HEK293 (cell line): ENCODE measurements at regions not wholly inside any gene's neighbourhood (a gene's known extent, or its start where the extent isn't known, plus 50 kb on each side); places are given as distances from the start of the nearest gene placed in this dataset.

Experiments
- CTCF ChIA-PET: fragments of 350-600 bp; formaldehyde crosslinking; extraction: SDS; loops from one replicate; lab custom pipeline; 2021; ENCODE audit warnings: antibody characterized with exemption; lab: Yijun Ruan, JAX
- POLR2A ChIA-PET: fragments of 300-600 bp; formaldehyde crosslinking; extraction: SDS; loops from one replicate; lab custom pipeline; 2020; ENCODE audit warnings: antibody characterized with exemption, inconsistent platforms; lab: Yijun Ruan, JAX
- H3K27ac ChIP-seq: fragments of 200-500 bp; sonication (Bioruptor generic); 2 replicates; pipeline ENCODE4 v1.5.1; 2014; ENCODE audit warnings: low read depth, low read length, control low read depth, inconsistent platforms; ENCODE audit errors: extremely low read depth
- H3K36me3 ChIP-seq, 2 experiments: fragments of 200-500 bp in 1 of 2; sonication (Bioruptor generic) in 1 of 2; 1 replicate in 1 of 2; 2 replicates in 1 of 2; pipeline ENCODE4 v1.5.1; 2014 to 2017; ENCODE audit warnings: inconsistent platforms in 2 of 2, low read length in 2 of 2; ENCODE audit not compliant: control insufficient read depth in 2 of 2, insufficient read depth in 1 of 2
- H3K4me1 ChIP-seq: fragments of 200-500 bp; sonication (Bioruptor generic); 2 replicates; pipeline ENCODE4 v1.5.1; 2014; ENCODE audit warnings: mild to moderate bottlenecking, low read length, inconsistent platforms; ENCODE audit not compliant: control insufficient read depth, insufficient read depth
- H3K4me3 ChIP-seq: 2 replicates; pipeline ENCODE4 v1.5.1; 2011; ENCODE audit warnings: low read depth, mild to moderate bottlenecking, control low read depth, low read length, moderate library complexity
- H3K9me3 ChIP-seq: fragments of 200-500 bp; sonication (Bioruptor generic); 2 replicates; pipeline ENCODE4 v1.5.1; 2014; ENCODE audit warnings: low read depth, low read length, inconsistent platforms; ENCODE audit not compliant: control insufficient read depth, insufficient read depth
- KLF16 ChIP-seq: fragments of 450-650 bp; formaldehyde crosslinking; IDR thresholded peaks from 2 replicates; pipeline ENCODE4 v1.5.1; 2017; ENCODE audit warnings: missing biosample characterization, missing genetic modification characterization
- KLF7 ChIP-seq: fragments of 450-650 bp; formaldehyde crosslinking; IDR thresholded peaks from 2 replicates; pipeline ENCODE4 v1.5.1; 2016; ENCODE audit warnings: missing biosample characterization, missing genetic modification characterization, borderline replicate concordance
- KLF8 ChIP-seq: fragments of 450-650 bp; formaldehyde crosslinking; IDR thresholded peaks from 2 replicates; pipeline ENCODE4 v1.5.1; 2016; ENCODE audit warnings: missing biosample characterization, missing genetic modification characterization
- MYNN ChIP-seq: fragments of 450-650 bp; formaldehyde crosslinking; IDR thresholded peaks from 2 replicates; pipeline ENCODE4 v1.5.1; 2016; ENCODE audit warnings: missing biosample characterization, missing genetic modification characterization, borderline replicate concordance
- OSR2 ChIP-seq: fragments of 450-650 bp; formaldehyde crosslinking; IDR thresholded peaks from 2 replicates; pipeline ENCODE4 v1.5.1; 2016; ENCODE audit warnings: missing biosample characterization, missing genetic modification characterization
- ZNF140 ChIP-seq: fragments of 450-650 bp; formaldehyde crosslinking; IDR thresholded peaks from 2 replicates; pipeline ENCODE4 v1.5.1; 2016; ENCODE audit warnings: missing biosample characterization, missing genetic modification characterization
- ZNF146 ChIP-seq: fragments of 450-650 bp; formaldehyde crosslinking; IDR thresholded peaks from 2 replicates; pipeline ENCODE4 v1.5.1; 2016; ENCODE audit warnings: missing biosample characterization, missing genetic modification characterization
- ZNF311 ChIP-seq: fragments of 450-650 bp; formaldehyde crosslinking; IDR thresholded peaks from 2 replicates; pipeline ENCODE4 v1.5.1; 2017; ENCODE audit warnings: missing biosample characterization, missing genetic modification characterization, borderline replicate concordance
- ZNF335 ChIP-seq: fragments of 450-650 bp; formaldehyde crosslinking; conservative IDR thresholded peaks from 2 replicates; pipeline ENCODE4 v1.5.1; 2016; ENCODE audit warnings: missing biosample characterization, missing genetic modification characterization
- ZNF350 ChIP-seq: fragments of 450-650 bp; formaldehyde crosslinking; IDR thresholded peaks from 2 replicates; pipeline ENCODE4 v1.5.0; 2017; ENCODE audit warnings: missing biosample characterization, mild to moderate bottlenecking, missing genetic modification characterization
- ZNF366 ChIP-seq: fragments of 450-650 bp; formaldehyde crosslinking; conservative IDR thresholded peaks from 2 replicates; pipeline ENCODE4 v1.5.1; 2016; ENCODE audit warnings: missing biosample characterization, missing genetic modification characterization
- ZNF501 ChIP-seq: fragments of 450-650 bp; formaldehyde crosslinking; IDR thresholded peaks from 2 replicates; pipeline ENCODE4 v1.5.1; 2016; ENCODE audit warnings: missing biosample characterization, missing genetic modification characterization
- ZNF558 ChIP-seq: fragments of 450-650 bp; formaldehyde crosslinking; IDR thresholded peaks from 2 replicates; pipeline ENCODE4 v1.5.1; 2016; ENCODE audit warnings: missing biosample characterization, missing genetic modification characterization
- ZNF623 ChIP-seq: fragments of 450-650 bp; formaldehyde crosslinking; IDR thresholded peaks from 2 replicates; pipeline ENCODE4 v1.5.1; 2016; ENCODE audit warnings: missing biosample characterization, missing genetic modification characterization
- ZNF626 ChIP-seq: fragments of 450-650 bp; sonication (Bioruptor Pico); formaldehyde crosslinking; IDR thresholded peaks from 2 replicates; pipeline ENCODE4 v1.5.1; 2018; ENCODE audit warnings: missing biosample characterization, missing genetic modification characterization, inconsistent platforms
- ZNF707 ChIP-seq: fragments of 450-650 bp; formaldehyde crosslinking; IDR thresholded peaks from 2 replicates; pipeline ENCODE4 v1.5.1; 2016; ENCODE audit warnings: missing biosample characterization, missing genetic modification characterization
- ZNF792 ChIP-seq: fragments of 450-650 bp; formaldehyde crosslinking; IDR thresholded peaks from 2 replicates; pipeline ENCODE4 v1.5.1; 2016; ENCODE audit warnings: missing biosample characterization, missing genetic modification characterization
- ZNF830 ChIP-seq: fragments of 450-650 bp; IDR thresholded peaks from 2 replicates; pipeline ENCODE4 v1.5.0; 2018; ENCODE audit warnings: missing biosample characterization, missing genetic modification characterization, low read depth, mild to moderate bottlenecking, moderate library complexity
- TF ChIP-seq, protein P1 (sequence below): fragments of 450-650 bp; formaldehyde crosslinking; IDR thresholded peaks from 2 replicates; pipeline ENCODE4 v1.5.1; 2016; ENCODE audit warnings: missing biosample characterization, missing genetic modification characterization
- TF ChIP-seq, protein P2 (sequence below): fragments of 450-650 bp; formaldehyde crosslinking; IDR thresholded peaks from 2 replicates; pipeline ENCODE4 v1.5.1; 2016; ENCODE audit warnings: missing biosample characterization, missing genetic modification characterization, low read depth

- no peak overlapping the region for H3K27ac ChIP-seq
Measured at GRCh38 chr2:236459393-236459792, 110.2 kb upstream of the ACKR3 start.

DNA sequence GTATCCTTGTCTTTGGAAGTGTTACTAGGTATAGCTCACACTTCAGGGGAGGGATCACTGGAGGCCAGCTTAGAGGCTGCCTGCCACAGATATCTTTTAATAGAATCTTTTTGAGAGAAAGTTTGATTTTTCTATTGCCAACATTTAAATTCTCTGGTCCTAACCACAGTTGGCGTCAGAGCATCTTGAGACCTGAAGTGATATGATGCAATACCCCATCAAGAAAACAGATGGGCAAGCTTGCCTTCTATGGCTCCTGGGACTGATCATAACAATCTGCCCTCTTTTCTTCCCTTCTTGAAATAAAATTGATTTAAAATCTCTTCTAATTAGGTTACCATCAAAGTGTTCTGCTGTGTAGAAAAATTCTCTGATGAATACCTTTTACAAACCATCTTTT is 105.5 kb upstream of the ACKR3 start:
- Histone ChIP-seq H3K9me3 (no peaks in the 10 kb centered on the region), H3K4me1 (no peaks in the 10 kb centered on the region), H3K36me3 (no peaks in the 10 kb centered on the region), H3K4me3 (no peak overlapping the region), H3K27ac (no peak overlapping the region)
- CTCF ChIA-PET, result no interaction called here
- no peak for TF ChIP-seq ZNF558 (tag by site-specific recombination)
- POLR2A ChIA-PET, result no interaction called here

More at GRCh38 chr2:236459393-236459792, 110.2 kb upstream of the ACKR3 start:
- Histone ChIP-seq H3K9me3 (no peaks in the 10 kb centered on the region), H3K4me1 (no peaks in the 10 kb centered on the region), H3K36me3 (no peaks in the 10 kb centered on the region), H3K4me3 (no peak overlapping the region)
- TF ChIP-seq ZNF792 (tag by site-specific recombination), result no peak
- no peak for TF ChIP-seq ZNF623 (tag by site-specific recombination)
- no peak for TF ChIP-seq ZNF830
- no peak for TF ChIP-seq KLF16 (tag by site-specific recombination)
- TF ChIP-seq MYNN, result no peak
- TF ChIP-seq ZNF707, result no peak
- no peak for TF ChIP-seq ZNF366 (tag by site-specific recombination)
- no peak for TF ChIP-seq ZNF146
- no peak for TF ChIP-seq ZNF558 (tag by site-specific recombination)
- TF ChIP-seq ZNF350 (tag by site-specific recombination), result no peak
- no peak for TF ChIP-seq ZNF335 (tag by site-specific recombination)
- no peak for TF ChIP-seq ZNF626 (tag by site-specific recombination)
- TF ChIP-seq KLF8 (tag by site-specific recombination), result no peak
- TF ChIP-seq, protein P1, sequence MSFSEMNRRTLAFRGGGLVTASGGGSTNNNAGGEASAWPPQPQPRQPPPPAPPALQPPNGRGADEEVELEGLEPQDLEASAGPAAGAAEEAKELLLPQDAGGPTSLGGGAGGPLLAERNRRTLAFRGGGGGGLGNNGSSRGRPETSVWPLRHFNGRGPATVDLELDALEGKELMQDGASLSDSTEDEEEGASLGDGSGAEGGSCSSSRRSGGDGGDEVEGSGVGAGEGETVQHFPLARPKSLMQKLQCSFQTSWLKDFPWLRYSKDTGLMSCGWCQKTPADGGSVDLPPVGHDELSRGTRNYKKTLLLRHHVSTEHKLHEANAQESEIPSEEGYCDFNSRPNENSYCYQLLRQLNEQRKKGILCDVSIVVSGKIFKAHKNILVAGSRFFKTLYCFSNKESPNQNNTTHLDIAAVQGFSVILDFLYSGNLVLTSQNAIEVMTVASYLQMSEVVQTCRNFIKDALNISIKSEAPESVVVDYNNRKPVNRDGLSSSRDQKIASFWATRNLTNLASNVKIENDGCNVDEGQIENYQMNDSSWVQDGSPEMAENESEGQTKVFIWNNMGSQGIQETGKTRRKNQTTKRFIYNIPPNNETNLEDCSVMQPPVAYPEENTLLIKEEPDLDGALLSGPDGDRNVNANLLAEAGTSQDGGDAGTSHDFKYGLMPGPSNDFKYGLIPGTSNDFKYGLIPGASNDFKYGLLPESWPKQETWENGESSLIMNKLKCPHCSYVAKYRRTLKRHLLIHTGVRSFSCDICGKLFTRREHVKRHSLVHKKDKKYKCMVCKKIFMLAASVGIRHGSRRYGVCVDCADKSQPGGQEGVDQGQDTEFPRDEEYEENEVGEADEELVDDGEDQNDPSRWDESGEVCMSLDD (tag by site-specific recombination), result no peak
- TF ChIP-seq ZNF140 (tag by site-specific recombination), result no peak
- TF ChIP-seq, protein P2, sequence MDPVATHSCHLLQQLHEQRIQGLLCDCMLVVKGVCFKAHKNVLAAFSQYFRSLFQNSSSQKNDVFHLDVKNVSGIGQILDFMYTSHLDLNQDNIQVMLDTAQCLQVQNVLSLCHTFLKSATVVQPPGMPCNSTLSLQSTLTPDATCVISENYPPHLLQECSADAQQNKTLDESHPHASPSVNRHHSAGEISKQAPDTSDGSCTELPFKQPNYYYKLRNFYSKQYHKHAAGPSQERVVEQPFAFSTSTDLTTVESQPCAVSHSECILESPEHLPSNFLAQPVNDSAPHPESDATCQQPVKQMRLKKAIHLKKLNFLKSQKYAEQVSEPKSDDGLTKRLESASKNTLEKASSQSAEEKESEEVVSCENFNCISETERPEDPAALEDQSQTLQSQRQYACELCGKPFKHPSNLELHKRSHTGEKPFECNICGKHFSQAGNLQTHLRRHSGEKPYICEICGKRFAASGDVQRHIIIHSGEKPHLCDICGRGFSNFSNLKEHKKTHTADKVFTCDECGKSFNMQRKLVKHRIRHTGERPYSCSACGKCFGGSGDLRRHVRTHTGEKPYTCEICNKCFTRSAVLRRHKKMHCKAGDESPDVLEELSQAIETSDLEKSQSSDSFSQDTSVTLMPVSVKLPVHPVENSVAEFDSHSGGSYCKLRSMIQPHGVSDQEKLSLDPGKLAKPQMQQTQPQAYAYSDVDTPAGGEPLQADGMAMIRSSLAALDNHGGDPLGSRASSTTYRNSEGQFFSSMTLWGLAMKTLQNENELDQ, result no peak
- TF ChIP-seq ZNF311 (tag by site-specific recombination), result no peak
- no peak for TF ChIP-seq OSR2 (tag by site-specific recombination)
- TF ChIP-seq KLF7 (tag by site-specific recombination), result no peak
- TF ChIP-seq ZNF501 (tag by site-specific recombination), result no peak
- POLR2A ChIA-PET, result no interaction called here
- CTCF ChIA-PET, result no interaction called here
